GM12891 (cell line): ENCODE measurements at regions not wholly inside any gene's neighbourhood (a gene's known extent, or its start where the extent isn't known, plus 50 kb on each side); places are given as distances from the start of the nearest gene placed in this dataset.

Source experiments
- PAX5 ChIP-seq: IDR thresholded peaks from 2 replicates; pipeline ENCODE4 v1.6.1; 2011; ENCODE audit warnings: low read length, moderate library complexity, mild to moderate bottlenecking; ENCODE audit not compliant: insufficient read depth, severe bottlenecking
- POLR2A ChIP-seq: IDR thresholded peaks from 2 replicates; pipeline ENCODE4 v1.6.1; 2011; ENCODE audit warnings: low read depth, low read length, control low read depth
- POLR2AphosphoS5 ChIP-seq: IDR thresholded peaks from 2 replicates; pipeline ENCODE4 v1.6.1; 2011; ENCODE audit warnings: low read depth, low read length, control low read depth
- POU2F2 ChIP-seq: IDR thresholded peaks from 2 replicates; pipeline ENCODE4 v1.6.1; 2011; ENCODE audit warnings: low read depth, mild to moderate bottlenecking, control low read depth, low read length, moderate library complexity
- SPI1 ChIP-seq: IDR thresholded peaks from 2 replicates; pipeline ENCODE4 v1.6.1; 2011; ENCODE audit warnings: low read depth, low read length, control low read depth
- TAF1 ChIP-seq: IDR thresholded peaks from 2 replicates; pipeline ENCODE4 v1.6.1; 2011; ENCODE audit warnings: low read depth, low read length, control low read depth

DNA sequence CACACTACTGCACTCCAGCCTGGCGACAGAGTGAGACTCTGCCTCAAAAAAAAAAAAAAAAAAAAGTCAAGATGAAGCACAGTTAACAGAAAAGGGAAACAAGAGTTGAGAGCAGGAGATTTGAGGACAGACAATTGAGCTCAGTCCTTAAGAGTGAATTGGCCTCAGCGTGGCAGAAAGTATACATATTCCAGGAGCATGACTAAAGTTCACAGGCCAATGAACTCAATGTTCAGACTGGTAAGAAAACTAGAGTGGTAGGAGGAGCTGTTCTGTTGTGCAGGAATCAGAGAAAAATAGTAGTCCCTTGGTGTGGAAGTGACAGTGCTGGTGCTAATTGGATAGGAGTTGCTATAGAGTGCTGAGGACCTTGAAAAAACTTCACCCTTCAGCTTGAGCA, 60.0 kb downstream of the NRN1 start:
- TF ChIP-seq POLR2A (no peak), POLR2AphosphoS5 (no peak), SPI1 (no peak), POU2F2 (no peak), TAF1 (no peak), PAX5 (no peak)
